NCI-H2171 (cell line): ENCODE measurements at regions not wholly inside any gene's neighbourhood (a gene's known extent, or its start where the extent isn't known, plus 50 kb on each side); places are given as distances from the start of the nearest gene placed in this dataset.
"Not testable (repeated sequence)": the region's sequence is repeated elsewhere in the genome, so short reads cannot be mapped to it uniquely, and the experiment has no call there.

Experiments used
- DNase-seq: peaks from one replicate; lab custom pipeline; 2025; lab: John Stamatoyannopoulos, UW

GRCh38 chr2:15808944-15809343, 131.4 kb upstream of the MYCN start:
- DNase-seq: no peak

GRCh38 chr2:15809404-15809803, 130.9 kb upstream of the MYCN start:
- no peak for DNase-seq

GRCh38 chr2:15810477-15811150, 129.7 kb upstream of the MYCN start:
- no peak for DNase-seq

GRCh38 chr2:15811367-15811766, 129.0 kb upstream of the MYCN start:
- DNase-seq: no peak

- no peak for DNase-seq
Observed at GRCh38 chr2:15812187-15812780, 128.1 kb upstream of the MYCN start.

GRCh38 chr2:15813481-15814266, 126.7 kb upstream of the MYCN start:
- no peak for DNase-seq

- no peak for DNase-seq
Observed at GRCh38 chr2:15814403-15814802, 125.9 kb upstream of the MYCN start.

GRCh38 chr2:15814946-15815345, 125.4 kb upstream of the MYCN start:
- no peak for DNase-seq

- no peak for DNase-seq
Observed at GRCh38 chr2:15816226-15816625, 124.1 kb upstream of the MYCN start.

GRCh38 chr2:15816674-15817406, 123.5 kb upstream of the MYCN start:
- no peak for DNase-seq

- DNase-seq: no peak
Observed at GRCh38 chr2:15817748-15818147, 122.6 kb upstream of the MYCN start.

- no peak for DNase-seq
Observed at GRCh38 chr2:15818318-15818753, 122.0 kb upstream of the MYCN start.

GRCh38 chr2:15818881-15819280, 121.5 kb upstream of the MYCN start:
- no peak for DNase-seq

GRCh38 chr2:15819562-15820256, 120.6 kb upstream of the MYCN start:
- no peak for DNase-seq

GRCh38 chr2:15820257-15820566, 120.1 kb upstream of the MYCN start:
- DNase-seq: no peak

GRCh38 chr2:15820927-15821326, 119.4 kb upstream of the MYCN start:
- no peak for DNase-seq

GRCh38 chr2:15822151-15823044, 118.0 kb upstream of the MYCN start:
- no peak for DNase-seq

GRCh38 chr2:15823459-15824396, 116.6 kb upstream of the MYCN start:
- DNase-seq: no peak

GRCh38 chr2:15824467-15824866, 115.9 kb upstream of the MYCN start:
- DNase-seq: not testable (repeated sequence)
